ENCODE measurements at regions not wholly inside any gene's neighbourhood (a gene's known extent, or its start where the extent isn't known, plus 50 kb on each side); places are given as distances from the start of the nearest gene placed in this dataset.

DNA sequence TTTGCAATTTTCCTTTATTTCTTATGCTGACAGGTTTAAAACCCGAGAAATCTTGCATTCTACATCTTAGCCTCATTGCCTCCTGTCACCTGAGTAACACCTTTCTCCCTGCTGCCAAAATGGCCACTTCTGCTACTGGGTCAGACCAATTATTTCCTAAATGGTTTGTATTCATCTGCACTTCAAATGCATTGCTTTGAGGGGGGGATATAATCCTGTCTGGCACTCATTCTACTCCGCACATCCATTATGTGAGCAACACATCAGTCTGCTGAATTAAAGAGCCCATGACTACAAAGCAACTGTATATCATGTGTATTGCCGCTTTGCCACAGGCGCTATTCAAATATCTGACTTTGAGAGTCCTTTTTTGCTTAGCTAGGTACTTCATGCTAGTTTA lies 141.6 kb upstream of the TSHZ2 start:
- H3K36me3 ChIP-seq (ENCODE audit: control insufficient read depth in 1 of 2, insufficient read depth in 2 of 2, low read length in 1 of 2) = no peaks in the 10 kb centered on the region
- H3K9me3 ChIP-seq (ENCODE audit: control insufficient read depth, low read length) = peaks cover 4% of the 10 kb centered on the region
- no peak overlapping the region for H3K4me3 ChIP-seq (ENCODE audit: low read length in 2 of 2)
- ATAC-seq (ENCODE audit: low FRiP score) = no peak
- WGBS, 2 donors = 84 to 91% methylated on average over 4 of the region's 4 CpGs
- no peak overlapping the region for H3K27ac ChIP-seq (ENCODE audit: low read depth in 1 of 2, low read length in 2 of 2)
- H3K4me1 ChIP-seq (ENCODE audit: control insufficient read depth in 1 of 2, insufficient read depth in 2 of 2, low read length in 2 of 2) = peaks cover 0 to 1% of the 10 kb centered on the region in 2 donors
- intact Hi-C loops (cut with DNase I) = no loop called here
- no peaks in the 10 kb centered on the region for H3K27me3 ChIP-seq (ENCODE audit: control insufficient read depth in 1 of 2, insufficient read depth in 2 of 2, low read length in 1 of 2)
- DNase-seq = no peak

GRCh38 chr20:52829111-52829510 lies 143.0 kb upstream of the TSHZ2 start:
- Histone ChIP-seq H3K27me3 (ENCODE audit: control insufficient read depth in 1 of 2, insufficient read depth in 2 of 2, low read length in 1 of 2) (no peaks in the 10 kb centered on the region), H3K4me3 (ENCODE audit: low read length in 2 of 2) (no peak overlapping the region), H3K36me3 (ENCODE audit: control insufficient read depth in 1 of 2, insufficient read depth in 2 of 2, low read length in 1 of 2) (no peaks in the 10 kb centered on the region), H3K27ac (ENCODE audit: low read depth in 1 of 2, low read length in 2 of 2) (no peak overlapping the region), H3K4me1 (ENCODE audit: control insufficient read depth in 1 of 2, insufficient read depth in 2 of 2, low read length in 2 of 2) (peaks cover 0 to 1% of the 10 kb centered on the region in 2 donors), H3K9me3 (ENCODE audit: control insufficient read depth, low read length) (peaks cover 4% of the 10 kb centered on the region)
- DNase-seq = no peak
- intact Hi-C loops (cut with DNase I) = no loop called here
- ATAC-seq (ENCODE audit: low FRiP score) = no peak

DNA sequence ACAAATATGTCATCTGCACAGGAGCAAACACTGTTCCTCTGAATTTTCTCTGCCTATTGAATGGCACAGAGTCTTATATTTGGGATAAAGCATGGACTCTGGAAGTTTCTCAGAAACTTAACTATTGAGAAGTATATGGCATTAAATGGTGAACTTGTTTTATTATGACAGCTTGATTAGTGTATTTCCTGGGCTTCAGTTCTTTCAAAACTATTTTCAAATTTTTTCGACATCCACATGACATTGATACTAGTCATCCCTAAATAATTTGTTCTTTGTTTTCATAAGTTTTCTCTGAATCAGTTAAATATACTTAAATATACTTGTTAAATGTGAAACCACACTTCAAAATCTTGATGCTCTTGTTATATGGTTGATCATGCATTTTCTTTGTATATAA lies 144.0 kb upstream of the TSHZ2 start:
- Histone ChIP-seq H3K36me3 (ENCODE audit: control insufficient read depth in 1 of 2, insufficient read depth in 2 of 2, low read length in 1 of 2) (no peaks in the 10 kb centered on the region), H3K9me3 (ENCODE audit: control insufficient read depth, low read length) (peaks cover 4% of the 10 kb centered on the region), H3K27ac (ENCODE audit: low read depth in 1 of 2, low read length in 2 of 2) (no peak overlapping the region), H3K27me3 (ENCODE audit: control insufficient read depth in 1 of 2, insufficient read depth in 2 of 2, low read length in 1 of 2) (no peaks in the 10 kb centered on the region), H3K4me1 (ENCODE audit: control insufficient read depth in 1 of 2, insufficient read depth in 2 of 2, low read length in 2 of 2) (no peaks in the 10 kb centered on the region), H3K4me3 (ENCODE audit: low read length in 2 of 2) (no peak overlapping the region)
- 75 to 91% methylated on average over 1 of the region's 1 CpG for WGBS, 2 donors
- no peak for DNase-seq
- no peak for ATAC-seq (ENCODE audit: low FRiP score)
- intact Hi-C loops (cut with DNase I) = no loop called here

- Histone ChIP-seq H3K27me3 (ENCODE audit: control insufficient read depth in 1 of 2, insufficient read depth in 2 of 2, low read length in 1 of 2) (no peaks in the 10 kb centered on the region), H3K4me1 (ENCODE audit: control insufficient read depth in 1 of 2, insufficient read depth in 2 of 2, low read length in 2 of 2) (no peaks in the 10 kb centered on the region), H3K36me3 (ENCODE audit: control insufficient read depth in 1 of 2, insufficient read depth in 2 of 2, low read length in 1 of 2) (no peaks in the 10 kb centered on the region), H3K27ac (ENCODE audit: low read depth in 1 of 2, low read length in 2 of 2) (no peak overlapping the region), H3K9me3 (ENCODE audit: control insufficient read depth, low read length) (peaks cover 4% of the 10 kb centered on the region), H3K4me3 (ENCODE audit: low read length in 2 of 2) (no peak overlapping the region)
- ATAC-seq (ENCODE audit: low FRiP score) = no peak
- intact Hi-C loops (cut with DNase I) = no loop called here
- DNase-seq = no peak
- WGBS, 2 donors = 91 to 94% methylated on average over 3 of the region's 3 CpGs
Observed at GRCh38 chr20:52826722-52827121, 145.4 kb upstream of the TSHZ2 start.

- no peak overlapping the region for H3K4me3 ChIP-seq (ENCODE audit: low read length in 2 of 2)
- DNase-seq (no peak), ATAC-seq (ENCODE audit: low FRiP score) (no peak)
- WGBS, 2 donors = 65 to 88% methylated on average over 1 of the region's 1 CpG
- no peaks in the 10 kb centered on the region for H3K4me1 ChIP-seq (ENCODE audit: control insufficient read depth in 1 of 2, insufficient read depth in 2 of 2, low read length in 2 of 2)
- no peaks in the 10 kb centered on the region for H3K36me3 ChIP-seq (ENCODE audit: control insufficient read depth in 1 of 2, insufficient read depth in 2 of 2, low read length in 1 of 2)
- intact Hi-C loops (cut with DNase I) = no loop called here
- no peak overlapping the region for H3K27ac ChIP-seq (ENCODE audit: low read depth in 1 of 2, low read length in 2 of 2)
- H3K27me3 ChIP-seq (ENCODE audit: control insufficient read depth in 1 of 2, insufficient read depth in 2 of 2, low read length in 1 of 2) = no peaks in the 10 kb centered on the region
- peaks cover 4% of the 10 kb centered on the region for H3K9me3 ChIP-seq (ENCODE audit: control insufficient read depth, low read length)
Observed at GRCh38 chr20:52826321-52826720, 145.8 kb upstream of the TSHZ2 start.

DNA sequence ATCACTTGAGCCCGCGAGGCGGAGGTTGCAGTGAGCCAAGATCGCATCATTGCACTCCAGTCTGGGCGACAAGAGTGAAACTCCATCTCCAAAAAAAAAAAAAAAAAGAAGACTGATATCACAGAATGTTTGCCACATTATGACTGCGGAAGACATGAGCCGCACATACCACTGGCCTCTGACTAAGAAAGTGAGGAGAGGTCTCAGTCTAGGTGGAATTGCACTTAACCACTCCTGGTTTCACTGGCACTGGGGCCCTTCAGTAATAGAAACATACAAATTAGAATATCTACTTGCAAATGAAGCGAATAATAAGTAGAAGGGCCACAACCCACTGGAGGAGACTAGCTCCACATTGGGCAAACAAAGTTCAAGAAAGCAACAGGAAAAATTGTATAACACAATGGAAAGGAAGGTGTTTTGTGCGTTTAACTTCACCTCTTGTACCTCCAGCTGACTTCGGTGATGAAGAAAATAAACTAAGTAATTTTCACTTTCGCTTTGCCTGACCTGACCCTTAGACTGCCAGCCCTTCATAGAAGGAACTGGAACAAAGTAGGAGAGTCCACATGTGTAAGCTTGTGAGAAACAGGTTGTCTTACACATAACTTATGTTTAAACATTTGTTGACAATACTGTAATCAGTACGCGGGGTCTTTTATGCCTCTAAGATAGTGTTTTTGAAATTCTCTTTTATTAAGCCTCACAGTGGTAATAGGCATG lies 147.5 kb upstream of the TSHZ2 start:
- intact Hi-C loops (cut with DNase I) = no loop called here

GRCh38 chr20:52823303-52823702 lies 148.9 kb upstream of the TSHZ2 start:
- DNase-seq = no peak
- H3K36me3 ChIP-seq (ENCODE audit: control insufficient read depth in 1 of 2, insufficient read depth in 2 of 2, low read length in 1 of 2) = no peaks in the 10 kb centered on the region
- ATAC-seq (ENCODE audit: low FRiP score) = no peak
- 75 to 82% methylated on average over 2 of the region's 2 CpGs for WGBS, 2 donors
- H3K27me3 ChIP-seq (ENCODE audit: control insufficient read depth in 1 of 2, insufficient read depth in 2 of 2, low read length in 1 of 2) = no peaks in the 10 kb centered on the region
- H3K27ac ChIP-seq (ENCODE audit: low read depth in 1 of 2, low read length in 2 of 2) = no peak overlapping the region
- no peaks in the 10 kb centered on the region for H3K4me1 ChIP-seq (ENCODE audit: control insufficient read depth in 1 of 2, insufficient read depth in 2 of 2, low read length in 2 of 2)
- intact Hi-C loops (cut with DNase I) = no loop called here
- no peak overlapping the region for H3K4me3 ChIP-seq (ENCODE audit: low read length in 2 of 2)
- H3K9me3 ChIP-seq (ENCODE audit: control insufficient read depth, low read length) = peaks cover 3% of the 10 kb centered on the region

More for the DNA sequence above, 147.5 kb upstream of the TSHZ2 start:
- Histone ChIP-seq H3K4me3 (ENCODE audit: low read length in 2 of 2) (no peak overlapping the region), H3K4me1 (ENCODE audit: control insufficient read depth in 1 of 2, insufficient read depth in 2 of 2, low read length in 2 of 2) (no peaks in the 10 kb centered on the region), H3K27ac (ENCODE audit: low read depth in 1 of 2, low read length in 2 of 2) (no peak overlapping the region), H3K27me3 (ENCODE audit: control insufficient read depth in 1 of 2, insufficient read depth in 2 of 2, low read length in 1 of 2) (no peaks in the 10 kb centered on the region), H3K9me3 (ENCODE audit: control insufficient read depth, low read length) (peaks cover 3% of the 10 kb centered on the region), H3K36me3 (ENCODE audit: control insufficient read depth in 1 of 2, insufficient read depth in 2 of 2, low read length in 1 of 2) (no peaks in the 10 kb centered on the region)
- WGBS, 2 donors = 87 to 88% methylated on average over 13 of the region's 13 CpGs
- ATAC-seq (ENCODE audit: low FRiP score) (no peak), DNase-seq (no peak)

- DNase-seq (no peak), ATAC-seq (ENCODE audit: low FRiP score) (no peak)
- H3K27me3 ChIP-seq (ENCODE audit: control insufficient read depth in 1 of 2, insufficient read depth in 2 of 2, low read length in 1 of 2) = peaks cover 0 to 2% of the 10 kb centered on the region in 2 donors
- 92 to 94% methylated on average over 9 of the region's 9 CpGs for WGBS, 2 donors
- no peaks in the 10 kb centered on the region for H3K4me1 ChIP-seq (ENCODE audit: control insufficient read depth in 1 of 2, insufficient read depth in 2 of 2, low read length in 2 of 2)
- H3K36me3 ChIP-seq (ENCODE audit: control insufficient read depth in 1 of 2, insufficient read depth in 2 of 2, low read length in 1 of 2) = no peaks in the 10 kb centered on the region
- H3K9me3 ChIP-seq (ENCODE audit: control insufficient read depth, low read length) = peaks cover 2% of the 10 kb centered on the region
- no peak overlapping the region for H3K27ac ChIP-seq (ENCODE audit: low read depth in 1 of 2, low read length in 2 of 2)
- no peak overlapping the region for H3K4me3 ChIP-seq (ENCODE audit: low read length in 2 of 2)
- intact Hi-C loops (cut with DNase I) = no loop called here
Observed at GRCh38 chr20:52820641-52821292, 151.4 kb upstream of the TSHZ2 start.

DNA sequence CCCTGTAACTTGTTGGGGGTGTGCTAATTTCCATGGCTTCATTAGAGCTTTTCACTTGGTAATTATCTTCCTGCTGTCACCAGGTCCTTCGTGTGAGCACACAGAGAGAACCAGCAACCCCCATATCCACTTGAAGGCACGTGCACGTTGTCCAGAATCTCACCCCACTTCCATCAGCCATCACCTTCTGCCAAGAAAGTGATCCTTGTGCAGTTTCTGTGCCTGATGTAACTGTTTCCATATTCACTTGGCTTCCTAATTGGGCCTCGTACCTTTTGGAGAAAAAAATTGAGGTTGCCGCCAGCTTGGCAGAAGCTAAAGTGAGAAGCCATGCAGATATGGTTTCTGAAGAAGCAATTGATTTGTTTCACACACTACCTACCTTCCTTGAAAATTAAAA lies 153.7 kb upstream of the TSHZ2 start:
- no peaks in the 10 kb centered on the region for H3K4me1 ChIP-seq (ENCODE audit: control insufficient read depth in 1 of 2, insufficient read depth in 2 of 2, low read length in 2 of 2)
- H3K27ac ChIP-seq (ENCODE audit: low read depth in 1 of 2, low read length in 2 of 2) = no peak overlapping the region
- peaks cover 2% of the 10 kb centered on the region for H3K9me3 ChIP-seq (ENCODE audit: control insufficient read depth, low read length)
- intact Hi-C loops (cut with DNase I) = no loop called here
- H3K36me3 ChIP-seq (ENCODE audit: control insufficient read depth in 1 of 2, insufficient read depth in 2 of 2, low read length in 1 of 2) = no peaks in the 10 kb centered on the region
- peaks cover 0 to 2% of the 10 kb centered on the region in 2 donors for H3K27me3 ChIP-seq (ENCODE audit: control insufficient read depth in 1 of 2, insufficient read depth in 2 of 2, low read length in 1 of 2)
- no peak overlapping the region for H3K4me3 ChIP-seq (ENCODE audit: low read length in 2 of 2)
- DNase-seq (no peak), ATAC-seq (ENCODE audit: low FRiP score) (no peak)
- WGBS, 2 donors = 70 to 77% methylated on average over 5 of the region's 5 CpGs
